ENCODE measurements at regions not wholly inside any gene's neighbourhood (a gene's known extent, or its start where the extent isn't known, plus 50 kb on each side); places are given as distances from the start of the nearest gene placed in this dataset.

GRCh38 chr4:9602389-9602914, 158.2 kb downstream of the DEFB131A start:
- TF ChIP-seq CTCF (IDR thresholded peaks at IDR 0.05; ENCODE audit: low read length) (no peak), EZH2 (IDR thresholded peaks at IDR 0.05; ENCODE audit: borderline replicate concordance, low read length) (no peak)

Measured in OCI-LY1 (cell line).